Progenitor cell of endocrine pancreas (in vitro differentiated cells): ENCODE measurements at regions not wholly inside any gene's neighbourhood (a gene's known extent, or its start where the extent isn't known, plus 50 kb on each side); places are given as distances from the start of the nearest gene placed in this dataset.

Experiments
- DNase-seq: peaks from one replicate; pipeline ENCODE4 v3.0.0; 2021; ENCODE audit warnings: low spot score; ENCODE audit not compliant: unreplicated experiment
- H3K27ac Mint-ChIP-seq: 2 replicates; pipeline ENCODE4 v1.8.0; 2021; ENCODE audit warnings: mild to moderate bottlenecking, moderate library complexity, mixed read lengths
- H3K27me3 Mint-ChIP-seq: 2 replicates; pipeline ENCODE4 v1.8.0; 2021; ENCODE audit warnings: mixed read lengths
- H3K36me3 Mint-ChIP-seq: 2 replicates; pipeline ENCODE4 v1.8.0; 2022; ENCODE audit warnings: mixed read lengths; ENCODE audit not compliant: insufficient read depth
- H3K4me1 Mint-ChIP-seq: 2 replicates; pipeline ENCODE4 v1.8.0; 2021; ENCODE audit warnings: low read depth, mixed read lengths
- H3K4me3 Mint-ChIP-seq: 2 replicates; pipeline ENCODE4 v1.8.0; 2021; ENCODE audit warnings: low read depth, mild to moderate bottlenecking, moderate library complexity, mixed read lengths
- H3K9me3 Mint-ChIP-seq: 2 replicates; pipeline ENCODE4 v1.8.0; 2021; ENCODE audit warnings: low read depth, mixed read lengths
- CTCF ChIP-seq: fragments of 200-600 bp; sonication (generic); IDR thresholded peaks from one replicate; pipeline ENCODE4 v1.5.0; 2021; ENCODE audit warnings: antibody characterized with exemption, mild to moderate bottlenecking; ENCODE audit not compliant: unreplicated experiment

GRCh38 chr6:150759483-150759882 lies 106.0 kb upstream of the MTHFD1L start:
- H3K4me1 Mint-ChIP-seq, result peaks cover 15% of the 10 kb centered on the region
- no peaks in the 10 kb centered on the region for H3K27me3 Mint-ChIP-seq
- no peak overlapping the region for H3K27ac Mint-ChIP-seq

GRCh38 chr6:150761771-150762170 lies 103.7 kb upstream of the MTHFD1L start:
- H3K27me3 Mint-ChIP-seq, result no peaks in the 10 kb centered on the region

More at GRCh38 chr6:150759483-150759882, 106.0 kb upstream of the MTHFD1L start:
- H3K9me3 Mint-ChIP-seq, result no peaks in the 10 kb centered on the region
- peaks cover 5% of the 10 kb centered on the region for H3K36me3 Mint-ChIP-seq
- DNase-seq, result no peak
- no peak overlapping the region for H3K4me3 Mint-ChIP-seq
- TF ChIP-seq CTCF, result no peak

GRCh38 chr6:150764334-150765066 lies 101.0 kb upstream of the MTHFD1L start:
- H3K27ac Mint-ChIP-seq, result peak overlapping the region; percentile 88
- H3K4me1 Mint-ChIP-seq, result peaks cover 27% of the 10 kb centered on the region
- H3K9me3 Mint-ChIP-seq, result no peaks in the 10 kb centered on the region
- H3K27me3 Mint-ChIP-seq, result no peaks in the 10 kb centered on the region
- no peak for TF ChIP-seq CTCF
- peaks cover 3% of the 10 kb centered on the region for H3K36me3 Mint-ChIP-seq
- DNase-seq, result no peak
- H3K4me3 Mint-ChIP-seq, result no peak overlapping the region

More at GRCh38 chr6:150761771-150762170, 103.7 kb upstream of the MTHFD1L start:
- no peak overlapping the region for H3K4me3 Mint-ChIP-seq
- H3K4me1 Mint-ChIP-seq, result peaks cover 18% of the 10 kb centered on the region
- H3K36me3 Mint-ChIP-seq, result peaks cover 5% of the 10 kb centered on the region
- no peak for DNase-seq
- H3K27ac Mint-ChIP-seq, result peak overlapping the region; percentile 27
- TF ChIP-seq CTCF, result no peak
- H3K9me3 Mint-ChIP-seq, result no peaks in the 10 kb centered on the region

GRCh38 chr6:150765067-150765764 lies 100.3 kb upstream of the MTHFD1L start:
- H3K9me3 Mint-ChIP-seq, result no peaks in the 10 kb centered on the region
- peaks cover 10% of the 10 kb centered on the region for H3K36me3 Mint-ChIP-seq
- peak overlapping the region; percentile 53 for H3K27ac Mint-ChIP-seq
- no peaks in the 10 kb centered on the region for H3K27me3 Mint-ChIP-seq
- H3K4me3 Mint-ChIP-seq, result no peak overlapping the region
- no peak for TF ChIP-seq CTCF
- no peak for DNase-seq
- H3K4me1 Mint-ChIP-seq, result peaks cover 27% of the 10 kb centered on the region

- Mint-ChIP-seq H3K27me3 (no peaks in the 10 kb centered on the region), H3K4me3 (no peak overlapping the region), H3K27ac (no peak overlapping the region), H3K9me3 (no peaks in the 10 kb centered on the region), H3K4me1 (peaks cover 27% of the 10 kb centered on the region), H3K36me3 (peaks cover 19% of the 10 kb centered on the region)
- DNase-seq, result no peak
- no peak for TF ChIP-seq CTCF
Observed at GRCh38 chr6:150766201-150766997, 99.1 kb upstream of the MTHFD1L start.
